Activated CD8-positive, alpha-beta T cell treated with anti-CD3 and anti-CD28 coated beads, Interleukin-2, amount 10 ng/mL, durations not matched to agents 7 days and 5 days (primary cell): ENCODE measurements at regions not wholly inside any gene's neighbourhood (a gene's known extent, or its start where the extent isn't known, plus 50 kb on each side); places are given as distances from the start of the nearest gene placed in this dataset.
"Not testable (repeated sequence)": the region's sequence is repeated elsewhere in the genome, so short reads cannot be mapped to it uniquely, and the experiment has no call there.

Experiments
- ATAC-seq: fragments of 150-1000 bp; cut with Tn5 transposase; one replicate; pipeline ENCODE4 v1.10.0; 2021; ENCODE audit warnings: moderate library complexity
- CTCF ChIA-PET: fragments of 350-600 bp; sonication (Branson Sonifier 250); formaldehyde crosslinking; loops from one replicate; lab custom pipeline; 2021; ENCODE audit warnings: antibody characterized with exemption; lab: Charles Lee
- POLR2A ChIA-PET: fragments of 350-600 bp; sonication (Branson Sonifier 250); formaldehyde crosslinking; loops from one replicate; lab custom pipeline; 2021; ENCODE audit warnings: antibody characterized with exemption; lab: Charles Lee
- DNase-seq: peaks from one replicate; pipeline ENCODE4 v3.0.0-alpha.2; 2020
- H3K27ac Mint-ChIP-seq: one replicate; pipeline ENCODE4 v1.8.0; 2021; ENCODE audit warnings: mild to moderate bottlenecking, mixed read lengths
- H3K27me3 Mint-ChIP-seq: one replicate; pipeline ENCODE4 v1.8.0; 2021; ENCODE audit warnings: low read depth, mixed read lengths
- H3K36me3 Mint-ChIP-seq: one replicate; pipeline ENCODE4 v1.8.0; 2021; ENCODE audit warnings: low read depth, mixed read lengths
- H3K4me1 Mint-ChIP-seq: one replicate; pipeline ENCODE4 v1.8.0; 2021; ENCODE audit warnings: low read depth, mixed read lengths
- H3K4me3 Mint-ChIP-seq: one replicate; pipeline ENCODE4 v1.8.0; 2021; ENCODE audit warnings: mild to moderate bottlenecking, mixed read lengths
- H3K9me3 Mint-ChIP-seq: one replicate; pipeline ENCODE4 v1.8.0; 2022; ENCODE audit warnings: mixed read lengths; ENCODE audit not compliant: insufficient read depth

DNA sequence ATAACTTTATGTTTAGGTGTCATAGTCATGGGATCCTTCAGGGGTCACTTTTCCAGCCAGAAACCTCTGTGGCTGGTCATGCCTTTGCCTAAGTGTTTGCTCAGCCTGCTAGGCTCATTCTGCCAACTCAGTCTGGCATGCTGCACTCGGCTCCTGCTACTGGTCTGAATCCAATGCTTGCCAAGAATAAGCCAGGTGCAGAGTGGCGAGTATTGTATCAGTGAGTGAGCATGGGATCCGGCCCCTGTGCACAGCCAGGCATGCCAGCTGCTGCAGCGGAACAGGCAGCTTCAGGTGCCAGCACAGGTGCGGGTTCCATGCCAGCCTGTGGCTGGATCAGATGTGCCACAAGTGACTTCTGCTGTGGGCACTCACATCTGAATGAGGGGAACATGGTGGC is 1269.3 kb upstream of the CNTN5 start:
- Mint-ChIP-seq H3K4me3 (no peak overlapping the region), H3K27ac (no peak overlapping the region), H3K4me1 (no peaks in the 10 kb centered on the region), H3K36me3 (no peaks in the 10 kb centered on the region), H3K27me3 (no peaks in the 10 kb centered on the region), H3K9me3 (peaks cover 4% of the 10 kb centered on the region)
- ATAC-seq (no peak), DNase-seq (no peak)
- POLR2A ChIA-PET: no interaction called here
- CTCF ChIA-PET: no interaction called here

- ATAC-seq (no peak), DNase-seq (no peak)
- ChIA-PET CTCF (no interaction called here), POLR2A (no interaction called here)
- Mint-ChIP-seq H3K4me1 (no peaks in the 10 kb centered on the region), H3K27ac (no peak overlapping the region), H3K27me3 (no peaks in the 10 kb centered on the region), H3K36me3 (no peaks in the 10 kb centered on the region), H3K4me3 (no peak overlapping the region), H3K9me3 (peaks cover 7% of the 10 kb centered on the region)
Observed at GRCh38 chr11:97751952-97752351, 1268.8 kb upstream of the CNTN5 start.

DNA sequence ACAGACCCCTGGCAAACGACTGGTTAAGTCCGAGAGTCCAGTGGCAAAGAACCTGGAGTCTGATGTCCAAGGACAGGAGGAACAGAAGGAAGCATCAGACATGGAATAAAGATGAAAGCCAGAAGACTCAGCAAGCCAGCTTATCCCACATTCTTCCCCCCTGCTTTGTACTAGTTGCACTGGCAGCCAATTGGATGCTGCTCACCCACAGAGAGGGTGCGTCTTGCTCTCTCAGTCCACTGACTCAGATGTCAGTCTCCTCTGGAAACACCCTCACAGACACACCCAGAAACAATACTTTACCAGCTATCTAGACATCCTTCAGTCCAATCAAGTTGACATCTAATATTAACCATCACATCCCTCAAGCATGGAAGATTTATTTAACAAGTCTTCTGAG is 1265.8 kb upstream of the CNTN5 start:
- Mint-ChIP-seq H3K9me3 (peaks cover 7% of the 10 kb centered on the region), H3K27ac (no peak overlapping the region), H3K4me1 (no peaks in the 10 kb centered on the region), H3K36me3 (no peaks in the 10 kb centered on the region), H3K27me3 (no peaks in the 10 kb centered on the region), H3K4me3 (no peak overlapping the region)
- DNase-seq: no peak
- ChIA-PET CTCF (no interaction called here), POLR2A (no interaction called here)
- ATAC-seq: no peak

DNA sequence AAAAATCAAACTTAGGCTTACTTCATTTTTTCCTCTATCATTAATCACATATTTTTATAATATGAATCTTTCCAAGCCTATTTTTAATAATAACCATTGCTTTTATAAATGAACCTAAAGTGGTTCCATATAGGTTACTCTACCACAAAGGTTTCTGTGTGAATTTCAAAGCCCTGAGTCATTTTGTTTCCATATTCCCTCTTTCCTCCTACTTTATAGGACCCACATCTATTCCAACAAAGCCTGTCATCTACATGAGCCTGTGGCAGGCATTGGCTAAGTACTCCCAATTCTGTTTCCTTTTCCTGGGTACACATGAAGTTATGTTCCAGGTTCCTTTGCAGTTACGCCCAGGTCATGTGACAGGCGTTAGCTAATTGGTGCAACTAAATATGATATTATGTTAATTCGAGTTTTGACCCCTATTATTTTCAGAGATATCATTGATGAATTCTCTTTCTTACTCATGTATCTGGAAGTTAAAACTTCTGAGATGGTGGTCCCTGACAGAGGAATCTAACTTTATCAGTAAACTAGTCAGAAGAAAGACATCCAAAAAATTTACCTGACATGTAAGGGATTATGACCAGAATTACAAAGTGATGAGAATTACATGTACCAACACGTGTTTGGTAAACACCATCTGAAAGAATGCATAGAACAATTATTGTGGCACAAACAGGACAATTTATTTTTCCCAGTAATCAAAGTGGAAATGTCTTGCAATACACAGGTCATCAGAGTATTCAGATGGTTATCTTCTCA is 1264.0 kb upstream of the CNTN5 start:
- Mint-ChIP-seq H3K4me3 (no peak overlapping the region), H3K9me3 (peaks cover 7% of the 10 kb centered on the region), H3K27ac (no peak overlapping the region), H3K27me3 (no peaks in the 10 kb centered on the region), H3K4me1 (no peaks in the 10 kb centered on the region), H3K36me3 (no peaks in the 10 kb centered on the region)
- CTCF ChIA-PET: no interaction called here
- ATAC-seq (no peak), DNase-seq (no peak)
- POLR2A ChIA-PET: no interaction called here

- Mint-ChIP-seq H3K4me3 (no peak overlapping the region), H3K27ac (no peak overlapping the region), H3K27me3 (no peaks in the 10 kb centered on the region), H3K4me1 (no peaks in the 10 kb centered on the region), H3K36me3 (no peaks in the 10 kb centered on the region), H3K9me3 (peaks cover 19% of the 10 kb centered on the region)
- no peak for DNase-seq
- ChIA-PET CTCF (no interaction called here), POLR2A (no interaction called here)
- ATAC-seq: no peak
Observed at GRCh38 chr11:97761175-97761574, 1259.6 kb upstream of the CNTN5 start.

- ATAC-seq (no peak), DNase-seq (no peak)
- ChIA-PET CTCF (no interaction called here), POLR2A (no interaction called here)
- Mint-ChIP-seq H3K36me3 (no peaks in the 10 kb centered on the region), H3K27ac (no peak overlapping the region), H3K4me3 (no peak overlapping the region), H3K27me3 (no peaks in the 10 kb centered on the region), H3K4me1 (no peaks in the 10 kb centered on the region), H3K9me3 (peaks cover 13% of the 10 kb centered on the region)
Observed at GRCh38 chr11:97764193-97764592, 1256.6 kb upstream of the CNTN5 start.

DNA sequence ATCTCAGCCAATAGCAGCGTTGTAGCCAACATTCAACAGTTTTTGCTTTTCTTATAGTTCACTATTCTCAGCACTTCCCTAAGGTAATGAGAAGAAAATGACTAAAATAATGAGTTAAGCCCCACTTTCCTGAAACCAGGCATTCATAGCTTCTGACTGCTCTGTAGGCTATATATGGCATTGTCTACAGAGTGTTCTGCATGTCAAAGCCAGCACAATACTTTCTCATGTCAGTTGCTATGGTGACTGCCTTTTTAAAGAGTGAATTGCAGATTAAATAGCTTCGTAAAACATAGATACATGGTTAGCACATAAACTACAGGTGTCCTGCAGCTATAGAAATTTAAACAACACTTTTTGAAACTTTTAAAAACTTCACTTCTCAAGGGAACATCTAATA is 1256.1 kb upstream of the CNTN5 start:
- no peak overlapping the region for H3K27ac Mint-ChIP-seq
- H3K36me3 Mint-ChIP-seq: no peaks in the 10 kb centered on the region
- POLR2A ChIA-PET: no interaction called here
- H3K4me1 Mint-ChIP-seq: no peaks in the 10 kb centered on the region
- no peak overlapping the region for H3K4me3 Mint-ChIP-seq
- H3K27me3 Mint-ChIP-seq: no peaks in the 10 kb centered on the region
- CTCF ChIA-PET: no interaction called here
- no peak for ATAC-seq
- DNase-seq: no peak
- peaks cover 13% of the 10 kb centered on the region for H3K9me3 Mint-ChIP-seq

DNA sequence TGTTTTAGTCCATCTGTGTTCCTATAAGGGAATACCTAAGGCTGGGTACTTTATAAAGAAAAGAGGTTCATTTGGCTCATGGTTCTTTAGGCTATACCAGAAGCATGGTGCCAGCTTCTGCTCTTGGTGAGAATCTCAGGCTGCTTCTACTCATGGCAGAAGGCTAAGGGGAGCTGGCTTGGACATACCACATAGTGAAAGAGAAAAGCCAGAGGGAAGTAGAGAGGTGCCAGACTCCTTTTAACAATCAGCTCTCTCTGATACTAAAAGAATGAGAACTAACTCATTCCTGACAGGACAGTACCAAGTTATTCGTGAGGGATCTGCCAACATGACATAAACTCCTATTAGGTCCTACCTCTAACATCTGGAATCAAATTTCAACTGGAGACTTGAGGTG is 1250.2 kb upstream of the CNTN5 start:
- POLR2A ChIA-PET: no interaction called here
- DNase-seq (no peak), ATAC-seq (no peak)
- CTCF ChIA-PET: no interaction called here
- Mint-ChIP-seq H3K4me3 (no peak overlapping the region), H3K27me3 (no peaks in the 10 kb centered on the region), H3K9me3 (peaks cover 1% of the 10 kb centered on the region), H3K36me3 (no peaks in the 10 kb centered on the region), H3K27ac (no peak overlapping the region), H3K4me1 (no peaks in the 10 kb centered on the region)

DNA sequence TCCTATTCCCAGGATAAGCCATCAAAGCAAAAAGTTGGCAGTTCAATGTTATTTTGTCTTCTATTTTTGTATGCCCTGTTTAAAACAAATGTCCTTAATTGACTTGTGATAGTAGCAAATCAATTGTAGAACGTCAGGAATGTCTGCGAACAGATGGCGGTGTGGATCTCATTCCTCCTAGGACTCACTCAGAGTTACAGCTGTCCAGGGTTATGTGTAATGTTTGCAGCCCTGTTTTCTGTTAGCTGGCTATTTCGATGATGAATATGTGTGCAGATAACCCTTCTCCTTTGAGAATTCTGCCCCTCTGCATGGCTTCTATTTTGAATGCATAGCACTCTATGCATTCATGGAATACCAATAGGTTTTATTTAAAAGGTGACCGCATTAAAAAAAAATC is 1248.0 kb upstream of the CNTN5 start:
- no peaks in the 10 kb centered on the region for H3K4me1 Mint-ChIP-seq
- H3K27ac Mint-ChIP-seq: no peak overlapping the region
- peaks cover 6% of the 10 kb centered on the region for H3K9me3 Mint-ChIP-seq
- ChIA-PET CTCF (no interaction called here), POLR2A (no interaction called here)
- no peaks in the 10 kb centered on the region for H3K36me3 Mint-ChIP-seq
- ATAC-seq: no peak
- no peak overlapping the region for H3K4me3 Mint-ChIP-seq
- no peaks in the 10 kb centered on the region for H3K27me3 Mint-ChIP-seq
- DNase-seq: no peak

DNA sequence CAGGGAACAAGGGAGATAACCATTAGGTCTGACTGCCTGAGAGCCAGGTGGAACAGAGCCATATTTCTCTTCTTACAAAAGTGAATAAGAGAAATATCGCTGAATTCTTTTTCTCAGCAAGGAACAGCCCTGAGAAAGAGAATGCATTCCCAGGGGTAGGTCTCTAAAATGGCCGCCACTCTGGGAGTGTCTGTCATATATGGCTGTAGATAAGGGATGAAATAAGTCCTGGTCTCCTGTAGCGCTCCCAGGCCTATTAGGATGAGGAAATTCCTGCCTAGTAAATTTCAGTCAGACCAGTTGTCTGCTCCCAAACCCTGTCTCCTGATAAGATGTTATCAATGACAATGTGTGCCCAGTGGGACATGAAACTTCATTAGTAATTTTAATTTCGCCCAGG is 1236.4 kb upstream of the CNTN5 start:
- peaks cover 32% of the 10 kb centered on the region for H3K9me3 Mint-ChIP-seq
- H3K4me3 Mint-ChIP-seq, H3K4me1 Mint-ChIP-seq, H3K36me3 Mint-ChIP-seq, ATAC-seq, DNase-seq, CTCF ChIA-PET, H3K27ac Mint-ChIP-seq, H3K27me3 Mint-ChIP-seq, POLR2A ChIA-PET: not testable (repeated sequence)

DNA sequence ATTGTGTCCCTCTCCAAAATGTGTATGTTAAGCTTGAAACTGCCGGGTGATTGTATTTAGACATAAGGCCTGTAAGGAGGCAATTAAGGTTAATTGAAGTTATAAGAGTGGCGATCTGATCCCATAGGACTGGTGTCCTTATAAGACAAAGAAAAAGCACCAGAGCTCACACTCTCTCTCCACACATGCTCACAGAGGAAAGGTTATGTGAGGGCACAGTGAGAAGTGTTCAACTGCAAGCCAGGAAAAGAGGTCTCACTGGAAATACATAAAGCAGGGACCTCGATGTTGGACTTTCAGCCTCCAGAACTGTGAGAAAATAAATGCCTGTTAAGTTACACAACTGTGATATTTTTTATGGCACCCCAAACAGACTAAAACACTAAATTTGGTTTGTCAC is 1233.8 kb upstream of the CNTN5 start:
- Mint-ChIP-seq H3K27ac (no peak overlapping the region), H3K4me3 (no peak overlapping the region), H3K9me3 (peaks cover 36% of the 10 kb centered on the region), H3K27me3 (no peaks in the 10 kb centered on the region), H3K36me3 (peaks cover 2% of the 10 kb centered on the region), H3K4me1 (no peaks in the 10 kb centered on the region)
- no peak for DNase-seq
- ChIA-PET CTCF (no interaction called here), POLR2A (no interaction called here)
- ATAC-seq: no peak

DNA sequence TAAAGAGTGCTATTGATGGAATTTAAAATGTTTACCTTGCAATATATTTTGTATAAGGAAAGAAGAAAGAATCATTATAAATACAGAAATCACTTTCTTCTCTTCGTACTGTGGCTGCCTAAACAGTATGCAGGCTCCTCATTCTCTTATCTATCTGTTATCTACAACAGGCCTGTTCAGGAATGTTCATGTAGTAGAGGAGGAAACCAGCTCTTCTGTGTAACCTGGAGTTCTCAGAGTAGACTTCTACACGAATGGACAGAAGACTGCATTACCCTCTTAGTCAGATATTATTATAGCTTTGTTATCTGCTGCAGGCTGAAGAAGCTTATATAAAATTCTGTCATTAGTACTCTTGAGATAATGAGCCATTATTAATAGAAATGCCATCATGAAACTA is 1225.9 kb upstream of the CNTN5 start:
- H3K9me3 Mint-ChIP-seq: peaks cover 31% of the 10 kb centered on the region
- no peak for DNase-seq
- no peak overlapping the region for H3K27ac Mint-ChIP-seq
- no peak overlapping the region for H3K4me3 Mint-ChIP-seq
- H3K27me3 Mint-ChIP-seq: no peaks in the 10 kb centered on the region
- H3K36me3 Mint-ChIP-seq: no peaks in the 10 kb centered on the region
- ChIA-PET POLR2A (no interaction called here), CTCF (no interaction called here)
- ATAC-seq: no peak
- no peaks in the 10 kb centered on the region for H3K4me1 Mint-ChIP-seq

GRCh38 chr11:97800891-97801290 is 1219.9 kb upstream of the CNTN5 start:
- DNase-seq (no peak), ATAC-seq (no peak)
- Mint-ChIP-seq H3K27me3 (no peaks in the 10 kb centered on the region), H3K4me1 (no peaks in the 10 kb centered on the region), H3K36me3 (no peaks in the 10 kb centered on the region), H3K4me3 (no peak overlapping the region), H3K9me3 (peaks cover 6% of the 10 kb centered on the region), H3K27ac (no peak overlapping the region)
- CTCF ChIA-PET: no interaction called here
- POLR2A ChIA-PET: no interaction called here
